ENCODE measurements at regions not wholly inside any gene's neighbourhood (a gene's known extent, or its start where the extent isn't known, plus 50 kb on each side); places are given as distances from the start of the nearest gene placed in this dataset.

GRCh38 chr10:8946451-8946850 is 892.0 kb downstream of the GATA3 start:
- DNase-seq: no peak

- no peak for DNase-seq
These were observed 896.5 kb downstream of the GATA3 start for GRCh38 chr10:8950978-8951377.

GRCh38 chr10:8951440-8952089 is 897.1 kb downstream of the GATA3 start:
- DNase-seq: no peak

- no peak for DNase-seq
These were observed 901.9 kb downstream of the GATA3 start for GRCh38 chr10:8956400-8956799.

- DNase-seq: no peak
These were observed 907.8 kb downstream of the GATA3 start for GRCh38 chr10:8962249-8962648.

GRCh38 chr10:8967061-8967460 is 912.6 kb downstream of the GATA3 start:
- no peak for DNase-seq

GRCh38 chr10:8969853-8970252 is 915.4 kb downstream of the GATA3 start:
- DNase-seq: no peak

GRCh38 chr10:8975535-8975934 is 921.0 kb downstream of the GATA3 start:
- no peak for DNase-seq

GRCh38 chr10:8978100-8978499 is 923.6 kb downstream of the GATA3 start:
- DNase-seq: no peak

- DNase-seq: no peak
These were observed 925.5 kb downstream of the GATA3 start for GRCh38 chr10:8979976-8980375.

- DNase-seq: no peak
These were observed 926.8 kb downstream of the GATA3 start for GRCh38 chr10:8981277-8981676.

GRCh38 chr10:8985651-8986050 is 931.2 kb downstream of the GATA3 start:
- no peak for DNase-seq

GRCh38 chr10:8986975-8987374 is 932.5 kb downstream of the GATA3 start:
- no peak for DNase-seq

- no peak for DNase-seq
These were observed 933.2 kb downstream of the GATA3 start for GRCh38 chr10:8987712-8988111.

- no peak for DNase-seq
These were observed 935.9 kb downstream of the GATA3 start for GRCh38 chr10:8990280-8990987.

GRCh38 chr10:8992009-8992408 is 937.5 kb downstream of the GATA3 start:
- DNase-seq: no peak

GRCh38 chr10:8993864-8994263 is 939.4 kb downstream of the GATA3 start:
- no peak for DNase-seq

- DNase-seq: no peak
These were observed 944.3 kb downstream of the GATA3 start for GRCh38 chr10:8998751-8999150.

- no peak for DNase-seq
These were observed 948.6 kb downstream of the GATA3 start for GRCh38 chr10:9003122-9003521.

- no peak for DNase-seq
These were observed 950.2 kb downstream of the GATA3 start for GRCh38 chr10:9004736-9005135.

- DNase-seq: no peak
These were observed 955.0 kb downstream of the GATA3 start for GRCh38 chr10:9009505-9009904.

GRCh38 chr10:9010093-9010492 is 955.6 kb downstream of the GATA3 start:
- DNase-seq: no peak

GRCh38 chr10:9010931-9011670 is 956.6 kb downstream of the GATA3 start:
- DNase-seq: no peak

- no peak for DNase-seq
These were observed 957.8 kb downstream of the GATA3 start for GRCh38 chr10:9012312-9012711.

Measured in 8988T (cell line).